ENCODE measurements at regions not wholly inside any gene's neighbourhood (a gene's known extent, or its start where the extent isn't known, plus 50 kb on each side); places are given as distances from the start of the nearest gene placed in this dataset.

- no peaks in the 10 kb centered on the region for H3K36me3 ChIP-seq (replicated peaks; ENCODE audit: low read depth, low read length)
- no peak overlapping the region for H3K27ac ChIP-seq (ENCODE audit: low read length)
- H3K4me3 ChIP-seq (ENCODE audit: low read length) = no peak overlapping the region
- no peak overlapping the region for H3K9ac ChIP-seq (ENCODE audit: low read length)
- H3K79me2 ChIP-seq (ENCODE audit: low read length) = no peaks in the 10 kb centered on the region
- H3K4me2 ChIP-seq (ENCODE audit: low read length) = no peak overlapping the region
- H3K27me3 ChIP-seq (ENCODE audit: low read depth, low read length) = no peaks in the 10 kb centered on the region
- TF ChIP-seq EZH2phosphoT487 (IDR thresholded peaks at IDR 0.05; ENCODE audit: low read depth) = no peak
- no peaks in the 10 kb centered on the region for H3K9me3 ChIP-seq (ENCODE audit: insufficient read depth, low read length)
- no peaks in the 10 kb centered on the region for H4K20me1 ChIP-seq (ENCODE audit: insufficient read depth, low read length)
- H3K4me1 ChIP-seq (ENCODE audit: low read length) = no peaks in the 10 kb centered on the region
- H2AFZ ChIP-seq (ENCODE audit: low read depth, low read length) = no peak overlapping the region
These were observed 210.4 kb upstream of the SYT10 start for GRCh38 chr12:33649992-33650391.

- no peak overlapping the region for H3K9ac ChIP-seq (ENCODE audit: low read length)
These were observed 211.2 kb upstream of the SYT10 start for GRCh38 chr12:33650832-33651231.

GRCh38 chr12:33653362-33653761, 213.7 kb upstream of the SYT10 start:
- no peaks in the 10 kb centered on the region for H3K36me3 ChIP-seq (replicated peaks; ENCODE audit: low read depth, low read length)
- no peak overlapping the region for H2AFZ ChIP-seq (ENCODE audit: low read depth, low read length)
- H3K4me1 ChIP-seq (ENCODE audit: low read length) = no peaks in the 10 kb centered on the region
- no peak overlapping the region for H3K4me3 ChIP-seq (ENCODE audit: low read length)
- H3K9ac ChIP-seq (ENCODE audit: low read length) = no peak overlapping the region
- H4K20me1 ChIP-seq (ENCODE audit: insufficient read depth, low read length) = no peaks in the 10 kb centered on the region
- no peaks in the 10 kb centered on the region for H3K9me3 ChIP-seq (ENCODE audit: insufficient read depth, low read length)
- no peak overlapping the region for H3K27ac ChIP-seq (ENCODE audit: low read length)
- H3K4me2 ChIP-seq (ENCODE audit: low read length) = no peak overlapping the region
- TF ChIP-seq CTCF (IDR thresholded peaks at IDR 0.05; ENCODE audit: low read depth, low read length) (no peak), EZH2phosphoT487 (IDR thresholded peaks at IDR 0.05; ENCODE audit: low read depth) (no peak)
- no peaks in the 10 kb centered on the region for H3K27me3 ChIP-seq (ENCODE audit: low read depth, low read length)
- H3K79me2 ChIP-seq (ENCODE audit: low read length) = no peaks in the 10 kb centered on the region

More at GRCh38 chr12:33650832-33651231, 211.2 kb upstream of the SYT10 start:
- Histone ChIP-seq H3K9me3 (ENCODE audit: insufficient read depth, low read length) (no peaks in the 10 kb centered on the region), H3K4me1 (ENCODE audit: low read length) (no peaks in the 10 kb centered on the region), H3K4me3 (ENCODE audit: low read length) (no peak overlapping the region), H3K36me3 (replicated peaks; ENCODE audit: low read depth, low read length) (no peaks in the 10 kb centered on the region), H4K20me1 (ENCODE audit: insufficient read depth, low read length) (no peaks in the 10 kb centered on the region), H3K27me3 (ENCODE audit: low read depth, low read length) (no peaks in the 10 kb centered on the region), H3K27ac (ENCODE audit: low read length) (no peak overlapping the region), H3K79me2 (ENCODE audit: low read length) (no peaks in the 10 kb centered on the region), H3K4me2 (ENCODE audit: low read length) (no peak overlapping the region), H2AFZ (ENCODE audit: low read depth, low read length) (no peak overlapping the region)
- no peak for TF ChIP-seq CTCF (IDR thresholded peaks at IDR 0.05; ENCODE audit: low read depth, low read length)
- TF ChIP-seq EZH2phosphoT487 (IDR thresholded peaks at IDR 0.05; ENCODE audit: low read depth) = no peak

- no peaks in the 10 kb centered on the region for H4K20me1 ChIP-seq (ENCODE audit: insufficient read depth, low read length)
- no peak for TF ChIP-seq EZH2phosphoT487 (IDR thresholded peaks at IDR 0.05; ENCODE audit: low read depth)
- TF ChIP-seq CTCF (IDR thresholded peaks at IDR 0.05; ENCODE audit: low read depth, low read length) = no peak
- no peak overlapping the region for H3K9ac ChIP-seq (ENCODE audit: low read length)
- no peak overlapping the region for H3K4me2 ChIP-seq (ENCODE audit: low read length)
- H2AFZ ChIP-seq (ENCODE audit: low read depth, low read length) = no peak overlapping the region
- H3K79me2 ChIP-seq (ENCODE audit: low read length) = no peaks in the 10 kb centered on the region
- H3K9me3 ChIP-seq (ENCODE audit: insufficient read depth, low read length) = no peaks in the 10 kb centered on the region
- no peaks in the 10 kb centered on the region for H3K27me3 ChIP-seq (ENCODE audit: low read depth, low read length)
- H3K4me3 ChIP-seq (ENCODE audit: low read length) = no peak overlapping the region
- no peak overlapping the region for H3K27ac ChIP-seq (ENCODE audit: low read length)
- H3K4me1 ChIP-seq (ENCODE audit: low read length) = no peaks in the 10 kb centered on the region
- no peaks in the 10 kb centered on the region for H3K36me3 ChIP-seq (replicated peaks; ENCODE audit: low read depth, low read length)
These were observed 214.7 kb upstream of the SYT10 start for GRCh38 chr12:33654313-33654712.

Data from OCI-LY3 (cell line).